Effector CD4-positive, alpha-beta T cell (primary cell): ENCODE measurements at regions not wholly inside any gene's neighbourhood (a gene's known extent, or its start where the extent isn't known, plus 50 kb on each side); places are given as distances from the start of the nearest gene placed in this dataset.

ENCODE experiments used
- DNase-seq: peaks from one replicate; pipeline ENCODE4 v3.0.0-alpha.2; 2020

DNA sequence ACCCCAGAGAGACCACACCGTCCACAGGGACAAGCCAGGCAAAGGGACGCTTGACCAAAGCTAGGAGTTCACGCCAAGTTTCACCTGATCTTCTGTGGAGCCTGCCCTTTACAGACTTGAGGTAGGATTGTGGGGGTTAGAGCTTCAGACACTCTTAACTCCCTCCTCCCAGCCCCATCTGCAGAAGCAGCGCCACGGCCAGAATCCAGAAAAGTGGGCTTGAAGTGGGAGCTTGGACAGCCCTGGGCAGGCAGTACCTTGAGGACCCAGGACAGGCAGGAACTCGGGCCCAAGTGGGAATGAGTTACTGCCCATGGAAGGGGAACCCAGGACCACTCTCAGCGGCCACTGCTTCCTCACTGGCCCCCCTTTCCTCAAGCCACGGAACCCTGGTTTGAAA lies 695.9 kb downstream of the TBC1D22A start:
- DNase-seq, result no peak

DNA sequence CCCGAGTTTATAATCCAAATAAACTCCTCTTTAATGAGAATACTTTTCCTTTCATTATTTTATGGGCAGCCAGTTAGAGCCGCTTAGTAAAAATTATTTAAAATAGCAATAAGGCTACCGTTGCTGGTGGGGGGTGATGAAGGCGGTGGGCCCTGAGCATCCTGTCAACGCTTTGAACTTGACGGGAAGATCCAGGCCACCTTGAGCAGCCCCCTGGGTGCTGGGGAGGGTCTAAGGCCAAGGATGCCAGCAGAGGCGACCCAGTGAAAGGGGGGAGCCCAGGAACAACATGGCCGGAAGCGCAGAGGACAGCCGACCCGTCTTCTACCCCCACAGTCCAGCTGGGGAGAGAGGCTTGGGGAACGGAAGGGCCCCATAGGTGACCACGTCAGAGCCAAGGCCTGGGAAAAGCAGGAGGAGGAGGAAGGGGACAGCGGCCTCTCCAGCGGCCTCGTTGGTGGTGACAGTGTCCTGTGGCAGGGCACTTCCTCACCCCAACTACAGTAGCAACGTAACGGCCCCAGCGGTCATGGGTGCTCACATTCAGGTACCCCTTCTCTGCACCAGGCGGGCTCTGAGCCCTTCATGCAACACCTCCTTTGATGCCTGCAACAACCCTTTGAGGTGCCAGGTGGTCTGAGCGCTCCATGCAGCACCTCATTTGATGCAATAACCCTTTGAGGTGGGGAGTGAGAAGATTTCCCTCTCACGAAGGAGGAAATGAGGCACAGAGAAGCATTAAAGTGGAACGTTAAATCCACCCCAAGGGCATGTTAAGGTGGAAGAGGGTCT lies 695.3 kb downstream of the TBC1D22A start:
- no peak for DNase-seq

DNA sequence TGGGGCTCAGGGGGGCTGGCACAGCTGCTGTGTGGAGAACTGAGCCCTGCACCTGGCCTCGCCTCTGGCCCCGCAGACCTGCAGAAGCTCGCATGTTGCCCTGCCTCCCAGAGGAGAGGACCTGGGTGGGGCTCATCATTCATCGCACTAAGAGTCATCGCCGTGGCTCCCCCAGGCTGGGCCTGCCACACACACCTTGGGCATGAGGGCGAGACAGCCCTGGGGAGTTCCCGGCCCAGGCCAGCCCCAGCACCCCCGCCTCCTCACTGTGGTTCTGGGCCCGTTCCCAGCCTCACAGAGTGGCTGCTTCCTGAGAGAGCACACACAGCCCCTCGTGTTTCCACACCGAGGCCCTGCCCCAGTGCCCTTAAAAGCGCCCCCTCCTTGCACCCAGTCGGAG lies 694.6 kb downstream of the TBC1D22A start:
- no peak for DNase-seq

GRCh38 chr22:47456031-47456430 lies 693.6 kb downstream of the TBC1D22A start:
- no peak for DNase-seq

GRCh38 chr22:47453049-47453448 lies 690.6 kb downstream of the TBC1D22A start:
- DNase-seq, result no peak

- no peak for DNase-seq
Observed at GRCh38 chr22:47452184-47452583, 689.7 kb downstream of the TBC1D22A start.

DNA sequence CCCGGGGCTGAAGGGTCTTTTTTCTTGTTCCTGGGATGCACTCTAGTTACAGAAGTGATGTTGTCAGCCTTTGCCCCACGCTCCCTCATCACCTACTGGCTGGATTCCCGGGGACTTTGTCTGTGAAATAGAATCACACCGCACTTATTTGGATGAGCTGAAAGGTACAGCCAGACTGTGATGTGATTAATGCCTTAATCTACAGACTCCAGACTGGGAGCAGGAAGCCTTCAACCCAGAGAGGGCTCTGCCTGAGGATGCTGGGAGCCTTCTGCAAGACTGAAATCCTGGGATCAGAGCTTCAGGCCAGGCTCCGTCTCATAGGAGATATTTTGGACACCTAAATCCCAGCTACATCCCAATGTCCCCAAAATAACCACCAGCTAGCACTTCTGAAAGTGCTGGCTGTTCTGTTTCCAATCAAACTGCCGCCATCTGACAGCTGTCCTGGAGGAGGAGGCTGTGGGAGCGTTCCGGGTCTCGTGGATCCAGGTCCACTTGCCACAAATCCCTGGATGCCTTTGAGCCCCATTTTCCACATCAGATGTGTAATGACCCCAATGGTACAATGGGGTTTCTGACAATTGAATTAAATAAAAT lies 688.5 kb downstream of the TBC1D22A start:
- DNase-seq, result no peak

GRCh38 chr22:47449508-47450270 lies 687.2 kb downstream of the TBC1D22A start:
- DNase-seq, result no peak

- DNase-seq, result no peak
Observed at GRCh38 chr22:47448231-47449223, 686.1 kb downstream of the TBC1D22A start.

GRCh38 chr22:47446821-47447810 lies 684.7 kb downstream of the TBC1D22A start:
- no peak for DNase-seq

- DNase-seq, result no peak
Observed at GRCh38 chr22:47446331-47446730, 683.9 kb downstream of the TBC1D22A start.

GRCh38 chr22:47445716-47446290 lies 683.4 kb downstream of the TBC1D22A start:
- DNase-seq, result no peak

GRCh38 chr22:47445212-47445611 lies 682.8 kb downstream of the TBC1D22A start:
- DNase-seq, result no peak

- no peak for DNase-seq
Observed at GRCh38 chr22:47444746-47445065, 682.3 kb downstream of the TBC1D22A start.

- no peak for DNase-seq
Observed at GRCh38 chr22:47443836-47444745, 681.6 kb downstream of the TBC1D22A start.

DNA sequence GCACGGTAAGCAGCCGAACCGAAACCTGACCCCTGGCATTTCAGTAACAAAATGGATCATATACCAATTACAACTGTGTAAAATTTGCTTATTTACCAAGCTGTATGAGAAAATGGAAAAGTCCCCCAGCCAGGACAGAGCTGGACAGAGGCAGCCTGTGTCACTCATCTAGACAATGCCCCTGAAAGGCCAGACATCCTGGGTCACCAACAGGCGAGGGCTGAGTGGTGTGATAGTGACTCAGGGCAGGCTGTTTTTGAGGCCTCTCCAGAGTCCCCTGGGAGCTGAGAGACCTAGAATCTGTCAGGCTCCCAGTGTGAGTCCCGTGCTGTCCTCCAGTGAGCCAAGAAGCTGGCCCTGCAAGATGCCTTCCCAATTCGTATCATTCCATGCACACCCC lies 680.4 kb downstream of the TBC1D22A start:
- DNase-seq, result no peak

DNA sequence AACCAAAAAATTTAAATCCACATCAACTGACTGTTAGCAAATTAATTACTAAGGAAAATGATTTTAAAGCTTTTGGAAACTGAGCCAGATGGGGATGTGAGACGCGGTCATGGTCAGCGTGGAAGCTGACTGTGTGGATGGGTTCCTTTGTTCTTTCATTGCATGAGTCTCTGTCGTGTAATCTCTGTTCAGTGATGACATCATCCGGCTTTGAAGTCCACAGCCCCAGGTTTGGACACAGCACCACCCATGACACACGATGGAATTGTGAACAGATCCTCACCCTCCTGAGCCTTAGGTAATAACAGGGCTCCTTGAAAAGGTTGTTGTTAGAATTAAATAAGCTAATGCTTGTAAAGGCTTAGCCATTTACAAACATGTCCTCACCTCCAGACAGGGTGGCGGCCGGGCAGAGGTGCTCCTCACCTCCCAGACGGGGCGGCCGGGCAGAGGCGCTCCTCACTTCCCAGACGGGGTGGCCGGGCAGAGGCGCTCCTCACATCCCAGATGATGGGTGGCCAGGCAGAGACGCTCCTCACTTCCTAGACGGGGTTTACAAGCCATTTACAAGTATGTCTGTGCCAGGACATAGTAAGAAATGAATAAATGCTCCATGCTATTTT lies 677.3 kb downstream of the TBC1D22A start:
- no peak for DNase-seq

DNA sequence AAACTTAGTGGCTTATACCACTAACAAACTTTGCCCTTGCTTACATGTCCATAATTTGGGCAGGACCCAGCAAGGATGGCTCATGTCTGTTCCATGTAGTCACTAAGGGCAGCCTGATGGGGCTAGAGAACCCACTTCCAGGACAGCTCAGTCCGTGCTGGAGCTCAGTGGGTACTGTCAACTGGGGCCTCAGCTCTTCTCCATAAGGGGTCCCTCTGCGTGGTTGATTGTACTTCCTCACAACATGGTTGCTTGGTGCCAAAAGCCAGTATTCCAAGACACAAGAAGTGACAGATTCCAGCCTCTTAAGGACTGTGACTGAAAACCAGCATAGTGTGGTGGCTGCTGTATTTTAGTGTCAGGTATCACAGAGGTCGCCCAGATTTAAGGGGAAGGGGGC lies 675.2 kb downstream of the TBC1D22A start:
- no peak for DNase-seq

DNA sequence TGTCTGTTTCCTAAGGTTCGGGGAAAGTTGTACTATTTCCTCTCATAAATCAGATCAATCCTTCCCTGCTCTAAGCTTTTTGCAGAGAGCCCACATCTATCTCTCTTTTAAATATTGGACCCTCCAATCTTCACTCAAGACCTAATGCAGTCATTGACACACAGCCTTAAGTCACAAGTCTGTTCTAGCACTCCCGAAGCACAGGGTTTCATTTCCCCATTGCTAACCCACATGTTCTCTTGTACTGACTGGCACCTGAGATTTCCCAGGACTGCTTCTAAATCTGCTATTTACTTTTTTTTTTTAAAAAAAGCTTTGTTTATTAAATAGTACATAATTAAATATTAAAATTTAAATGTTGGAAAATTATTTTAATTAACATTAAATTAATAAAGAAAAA lies 674.7 kb downstream of the TBC1D22A start:
- DNase-seq, result no peak
